ENCODE measurements at regions not wholly inside any gene's neighbourhood (a gene's known extent, or its start where the extent isn't known, plus 50 kb on each side); places are given as distances from the start of the nearest gene placed in this dataset.

GRCh38 chr5:87751824-87752223 is 339.1 kb upstream of the CCNH start:
- DNase-seq, result no peak

GRCh38 chr5:87746891-87747377 is 334.2 kb upstream of the CCNH start:
- Histone ChIP-seq H3K27me3 (ENCODE audit: low read depth) (no peaks in the 10 kb centered on the region), H3K4me3 (no peak overlapping the region), H3K4me1 (no peaks in the 10 kb centered on the region), H3K9me3 (no peaks in the 10 kb centered on the region), H3K36me3 (no peaks in the 10 kb centered on the region), H3K27ac (no peak overlapping the region)
- no peak for DNase-seq
- no peak for ATAC-seq
- no peak for TF ChIP-seq CTCF (IDR thresholded peaks at IDR 0.05)
- intact Hi-C loops (cut with DNase I), result no loop called here

More at GRCh38 chr5:87751824-87752223, 339.1 kb upstream of the CCNH start:
- H3K36me3 ChIP-seq, result no peaks in the 10 kb centered on the region
- ATAC-seq, result no peak
- no peaks in the 10 kb centered on the region for H3K4me1 ChIP-seq
- H3K27me3 ChIP-seq (ENCODE audit: low read depth), result no peaks in the 10 kb centered on the region
- no peak overlapping the region for H3K27ac ChIP-seq
- intact Hi-C loops (cut with DNase I), result no loop called here
- H3K9me3 ChIP-seq, result no peaks in the 10 kb centered on the region
- TF ChIP-seq CTCF (IDR thresholded peaks at IDR 0.05), result no peak
- no peak overlapping the region for H3K4me3 ChIP-seq

- H3K4me1 ChIP-seq, result no peaks in the 10 kb centered on the region
- DNase-seq (no peak), ATAC-seq (no peak)
- H3K36me3 ChIP-seq, result no peaks in the 10 kb centered on the region
- no peak overlapping the region for H3K27ac ChIP-seq
- H3K9me3 ChIP-seq, result no peaks in the 10 kb centered on the region
- H3K4me3 ChIP-seq, result no peak overlapping the region
- no peaks in the 10 kb centered on the region for H3K27me3 ChIP-seq (ENCODE audit: low read depth)
- TF ChIP-seq CTCF (IDR thresholded peaks at IDR 0.05), result no peak
- intact Hi-C loops (cut with DNase I), result no loop called here
These were observed 333.6 kb upstream of the CCNH start for GRCh38 chr5:87746341-87746740.

GRCh38 chr5:87741881-87742280 is 329.2 kb upstream of the CCNH start:
- H3K27ac ChIP-seq, result no peak overlapping the region
- intact Hi-C loops (cut with DNase I), result no loop called here
- no peak overlapping the region for H3K4me3 ChIP-seq
- H3K4me1 ChIP-seq, result no peaks in the 10 kb centered on the region
- H3K36me3 ChIP-seq, result no peaks in the 10 kb centered on the region
- TF ChIP-seq CTCF (IDR thresholded peaks at IDR 0.05), result no peak
- no peaks in the 10 kb centered on the region for H3K27me3 ChIP-seq (ENCODE audit: low read depth)
- no peak for DNase-seq
- H3K9me3 ChIP-seq, result no peaks in the 10 kb centered on the region
- no peak for ATAC-seq

- no peak for ATAC-seq
- no peak overlapping the region for H3K4me3 ChIP-seq
- intact Hi-C loops (cut with DNase I), result no loop called here
- no peaks in the 10 kb centered on the region for H3K27me3 ChIP-seq (ENCODE audit: low read depth)
- no peak overlapping the region for H3K27ac ChIP-seq
- no peak for DNase-seq
- H3K36me3 ChIP-seq, result no peaks in the 10 kb centered on the region
- no peak for TF ChIP-seq CTCF (IDR thresholded peaks at IDR 0.05)
- H3K9me3 ChIP-seq, result no peaks in the 10 kb centered on the region
- no peaks in the 10 kb centered on the region for H3K4me1 ChIP-seq
These were observed 323.2 kb upstream of the CCNH start for GRCh38 chr5:87735923-87736322.

GRCh38 chr5:87733897-87734296 is 321.2 kb upstream of the CCNH start:
- Histone ChIP-seq H3K36me3 (no peaks in the 10 kb centered on the region), H3K27ac (no peak overlapping the region), H3K4me3 (no peak overlapping the region), H3K27me3 (ENCODE audit: low read depth) (no peaks in the 10 kb centered on the region), H3K4me1 (no peaks in the 10 kb centered on the region), H3K9me3 (no peaks in the 10 kb centered on the region)
- ATAC-seq (no peak), DNase-seq (no peak)
- intact Hi-C loops (cut with DNase I), result no loop called here
- TF ChIP-seq CTCF (IDR thresholded peaks at IDR 0.05), result no peak

All from lower lobe of right lung (tissue), 2 donors.